DND-41 (cell line): ENCODE measurements at regions not wholly inside any gene's neighbourhood (a gene's known extent, or its start where the extent isn't known, plus 50 kb on each side); places are given as distances from the start of the nearest gene placed in this dataset.

ENCODE experiments used
- ATAC-seq: fragments of 200-7000 bp; cut with Tn5 transposase; 3 replicates; pipeline ENCODE4 v1.9.1; 2021; ENCODE audit warnings: low read depth; ENCODE audit not compliant: insufficient read depth
- DNase-seq: peaks from one replicate; pipeline ENCODE4 v3.0.0-alpha.2; 2020
- H2AFZ ChIP-seq: 2 replicates; pipeline ENCODE4 v1.6.0; 2012; ENCODE audit warnings: low read depth, low read length
- H3K27ac ChIP-seq: 2 replicates; pipeline ENCODE4 v1.5.1; 2012; ENCODE audit warnings: low read length, inconsistent platforms
- H3K27me3 ChIP-seq: fragments of 200-600 bp; sonication (generic); 2 replicates; pipeline ENCODE4 v1.6.0; 2012; ENCODE audit warnings: low read length, mild to moderate bottlenecking, inconsistent platforms; ENCODE audit not compliant: insufficient read depth, poor library complexity
- H3K36me3 ChIP-seq: 2 replicates; pipeline ENCODE4 v1.5.1; 2012; ENCODE audit warnings: low read length, inconsistent platforms; ENCODE audit not compliant: insufficient read depth
- H3K4me1 ChIP-seq: 2 replicates; pipeline ENCODE4 v1.5.1; 2012; ENCODE audit warnings: mild to moderate bottlenecking, low read length; ENCODE audit not compliant: insufficient read depth
- H3K4me2 ChIP-seq: 2 replicates; pipeline ENCODE4 v1.6.0; 2012; ENCODE audit warnings: mild to moderate bottlenecking, moderate library complexity, low read length, inconsistent platforms; ENCODE audit not compliant: insufficient read depth
- H3K4me3 ChIP-seq, 2 experiments: fragments of 200-600 bp in 1 of 2; shearing (Covaris generic) in 1 of 2; 2 replicates each; pipeline ENCODE4 v1.5.1; 2012 to 2016; ENCODE audit warnings: inconsistent platforms in 2 of 2, low read length in 2 of 2, mild to moderate bottlenecking in 2 of 2, low read depth in 1 of 2, moderate library complexity in 1 of 2
- H3K79me2 ChIP-seq: 2 replicates; pipeline ENCODE4 v1.6.0; 2012; ENCODE audit warnings: low read length, inconsistent platforms; ENCODE audit not compliant: insufficient read depth
- H3K9ac ChIP-seq: 2 replicates; pipeline ENCODE4 v1.6.0; 2012; ENCODE audit warnings: low read depth, mild to moderate bottlenecking, inconsistent platforms, low read length, moderate library complexity
- H3K9me3 ChIP-seq: 2 replicates; pipeline ENCODE4 v1.5.1; 2012; ENCODE audit warnings: low read length, moderate library complexity, mild to moderate bottlenecking, inconsistent platforms; ENCODE audit not compliant: insufficient read depth, severe bottlenecking
- H4K20me1 ChIP-seq: 2 replicates; pipeline ENCODE4 v1.6.0; 2012; ENCODE audit warnings: low read length; ENCODE audit not compliant: insufficient read depth
- CTCF ChIP-seq: IDR thresholded peaks from 2 replicates; pipeline ENCODE4 v1.5.1; 2012; ENCODE audit warnings: borderline replicate concordance, low read length, moderate library complexity, mild to moderate bottlenecking; ENCODE audit not compliant: poor library complexity, severe bottlenecking; ENCODE audit errors: extremely low read depth
- EZH2 ChIP-seq: IDR thresholded peaks from 3 replicates; pipeline ENCODE4 v1.6.1; 2012; ENCODE audit warnings: borderline replicate concordance, low read depth, mild to moderate bottlenecking, moderate library complexity, low read length, inconsistent platforms; ENCODE audit not compliant: severe bottlenecking

GRCh38 chr6:14048837-14049236, 68.7 kb upstream of the CD83 start:
- H2AFZ ChIP-seq: no peak overlapping the region
- no peak overlapping the region for H3K4me2 ChIP-seq
- H3K27me3 ChIP-seq: peaks cover 23% of the 10 kb centered on the region
- ATAC-seq (no peak), DNase-seq (no peak)
- no peaks in the 10 kb centered on the region for H3K4me1 ChIP-seq
- no peak overlapping the region for H3K4me3 ChIP-seq
- H3K79me2 ChIP-seq: no peaks in the 10 kb centered on the region
- H3K9me3 ChIP-seq: no peaks in the 10 kb centered on the region
- no peak overlapping the region for H3K27ac ChIP-seq
- H4K20me1 ChIP-seq: no peaks in the 10 kb centered on the region
- TF ChIP-seq EZH2 (no peak), CTCF (no peak)
- no peak overlapping the region for H3K9ac ChIP-seq
- no peaks in the 10 kb centered on the region for H3K36me3 ChIP-seq

DNA sequence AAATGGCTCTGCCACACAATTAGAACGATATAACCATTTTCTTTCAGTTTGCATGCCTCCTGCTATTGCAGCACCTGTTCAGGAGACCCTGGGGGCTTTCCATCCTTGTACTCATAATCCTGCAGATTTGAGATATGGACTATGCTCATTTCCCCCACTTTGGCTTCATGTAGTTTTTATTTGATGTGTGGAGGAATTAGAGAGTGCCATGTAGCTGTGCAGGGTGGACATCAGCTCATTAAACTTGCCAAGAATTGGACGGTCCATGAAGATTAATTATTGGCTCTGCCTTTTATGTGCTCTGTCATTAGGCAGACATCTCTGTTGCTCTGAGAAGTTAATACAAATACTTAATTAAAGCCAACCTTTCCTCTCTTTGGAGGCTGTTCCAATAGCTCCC, 66.2 kb upstream of the CD83 start:
- no peaks in the 10 kb centered on the region for H3K9me3 ChIP-seq
- ATAC-seq (no peak), DNase-seq (no peak)
- no peak overlapping the region for H3K9ac ChIP-seq
- H3K4me2 ChIP-seq: no peak overlapping the region
- H3K36me3 ChIP-seq: no peaks in the 10 kb centered on the region
- H3K4me3 ChIP-seq: no peak overlapping the region
- H2AFZ ChIP-seq: no peak overlapping the region
- no peaks in the 10 kb centered on the region for H3K79me2 ChIP-seq
- peaks cover 27% of the 10 kb centered on the region for H3K27me3 ChIP-seq
- H4K20me1 ChIP-seq: no peaks in the 10 kb centered on the region
- TF ChIP-seq CTCF: no peak
- no peak for TF ChIP-seq EZH2
- no peak overlapping the region for H3K27ac ChIP-seq
- no peaks in the 10 kb centered on the region for H3K4me1 ChIP-seq

DNA sequence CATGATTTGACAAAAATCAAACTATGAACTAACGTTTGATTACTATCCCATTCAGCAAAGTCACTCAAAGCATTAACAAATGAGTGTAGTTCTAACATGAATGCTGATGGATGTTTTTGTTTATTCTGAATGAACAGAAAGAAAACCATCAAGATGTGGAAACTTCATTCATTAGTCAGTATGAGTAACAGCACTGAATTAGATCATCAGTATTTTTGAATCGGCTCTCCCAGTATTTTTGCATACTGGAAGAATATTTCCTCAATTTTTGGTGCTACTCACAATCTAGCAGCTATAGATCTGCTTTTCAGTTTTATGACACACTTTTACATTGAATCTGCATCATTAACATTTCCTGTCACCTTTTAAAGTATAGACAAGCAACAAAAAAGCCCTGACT, 63.8 kb upstream of the CD83 start:
- no peak overlapping the region for H3K4me2 ChIP-seq
- H3K4me1 ChIP-seq: no peaks in the 10 kb centered on the region
- no peak overlapping the region for H3K27ac ChIP-seq
- no peaks in the 10 kb centered on the region for H3K36me3 ChIP-seq
- no peaks in the 10 kb centered on the region for H4K20me1 ChIP-seq
- ATAC-seq (no peak), DNase-seq (no peak)
- no peaks in the 10 kb centered on the region for H3K79me2 ChIP-seq
- H3K9ac ChIP-seq: no peak overlapping the region
- no peak overlapping the region for H3K4me3 ChIP-seq
- TF ChIP-seq EZH2 (no peak), CTCF (no peak)
- H3K27me3 ChIP-seq: peaks cover 33% of the 10 kb centered on the region
- no peak overlapping the region for H2AFZ ChIP-seq
- no peaks in the 10 kb centered on the region for H3K9me3 ChIP-seq

DNA sequence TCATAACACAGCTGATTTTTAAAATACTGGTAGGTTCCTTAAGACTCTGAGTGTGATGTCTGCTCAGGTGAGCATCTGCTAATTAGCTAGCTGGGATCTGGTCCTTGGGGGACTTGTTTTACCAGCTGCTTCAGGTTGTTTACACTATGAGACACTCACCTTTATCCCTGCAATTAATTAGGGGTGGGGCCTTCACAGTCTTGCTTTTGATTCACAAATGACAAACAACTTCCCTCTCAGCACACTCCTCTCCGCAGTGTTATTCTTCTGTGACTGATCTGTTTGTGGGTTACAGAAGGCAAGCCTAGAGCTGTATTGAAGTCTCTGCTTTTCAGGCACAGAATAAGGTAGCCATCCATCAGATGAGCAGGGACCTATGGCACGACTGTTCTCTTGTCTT, 62.0 kb upstream of the CD83 start:
- H3K27ac ChIP-seq: no peak overlapping the region
- no peak overlapping the region for H3K4me3 ChIP-seq
- no peak overlapping the region for H3K9ac ChIP-seq
- H3K4me1 ChIP-seq: no peaks in the 10 kb centered on the region
- H2AFZ ChIP-seq: no peak overlapping the region
- H3K9me3 ChIP-seq: no peaks in the 10 kb centered on the region
- TF ChIP-seq CTCF: no peak
- no peak for TF ChIP-seq EZH2
- peaks cover 36% of the 10 kb centered on the region for H3K27me3 ChIP-seq
- no peaks in the 10 kb centered on the region for H4K20me1 ChIP-seq
- no peaks in the 10 kb centered on the region for H3K79me2 ChIP-seq
- no peak for ATAC-seq
- H3K36me3 ChIP-seq: no peaks in the 10 kb centered on the region
- no peak for DNase-seq
- no peak overlapping the region for H3K4me2 ChIP-seq
